ENCODE measurements at regions not wholly inside any gene's neighbourhood (a gene's known extent, or its start where the extent isn't known, plus 50 kb on each side); places are given as distances from the start of the nearest gene placed in this dataset.
"Not testable (repeated sequence)": the region's sequence is repeated elsewhere in the genome, so short reads cannot be mapped to it uniquely, and the experiment has no call there.

- FAIRE-seq, result not testable (repeated sequence)
Measured at GRCh38 chr12:58426437-58426836, 485.1 kb downstream of the ATP23 start.

DNA sequence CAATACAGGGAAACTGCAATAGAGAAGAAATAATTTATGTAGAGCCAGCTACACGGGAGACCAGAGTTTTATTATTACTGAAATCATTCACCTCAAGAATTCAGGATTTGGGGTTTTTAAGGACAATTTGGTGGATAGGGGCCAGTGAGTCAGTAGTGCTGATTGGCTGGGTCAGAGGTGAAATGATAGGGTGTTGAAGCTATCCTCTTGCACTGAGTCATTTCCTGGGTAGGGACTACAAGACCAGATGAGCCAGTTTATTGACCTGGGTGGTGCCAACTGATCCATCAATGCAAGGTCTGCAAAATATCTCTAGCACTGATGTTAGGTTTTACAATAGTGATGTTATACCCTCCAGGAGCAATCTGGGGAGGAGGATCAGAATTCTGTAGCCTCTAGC lies 486.3 kb downstream of the LRIG3 start:
- FAIRE-seq, result no peak

DNA sequence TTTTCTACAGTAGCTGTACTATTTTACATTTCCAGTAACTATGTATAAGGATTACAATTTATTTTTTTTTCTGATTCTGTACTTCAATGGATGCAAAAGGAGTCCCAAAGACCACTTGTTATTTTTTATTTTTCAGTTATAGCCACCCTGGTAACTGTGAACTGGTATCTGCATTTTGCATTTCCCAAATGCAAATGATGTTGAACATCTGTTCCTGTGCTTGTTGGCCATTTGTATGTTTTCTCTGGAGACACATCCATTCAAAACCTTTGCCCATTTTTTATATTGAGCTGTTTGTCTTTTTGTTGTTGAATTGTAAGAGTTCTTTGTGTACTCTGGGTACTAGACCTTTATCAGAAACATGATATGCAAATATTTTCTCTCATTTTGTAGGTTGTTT lies 485.6 kb downstream of the LRIG3 start:
- FAIRE-seq, result no peak

- FAIRE-seq, result no peak
Measured at GRCh38 chr12:58435647-58436046, 484.7 kb downstream of the LRIG3 start.

DNA sequence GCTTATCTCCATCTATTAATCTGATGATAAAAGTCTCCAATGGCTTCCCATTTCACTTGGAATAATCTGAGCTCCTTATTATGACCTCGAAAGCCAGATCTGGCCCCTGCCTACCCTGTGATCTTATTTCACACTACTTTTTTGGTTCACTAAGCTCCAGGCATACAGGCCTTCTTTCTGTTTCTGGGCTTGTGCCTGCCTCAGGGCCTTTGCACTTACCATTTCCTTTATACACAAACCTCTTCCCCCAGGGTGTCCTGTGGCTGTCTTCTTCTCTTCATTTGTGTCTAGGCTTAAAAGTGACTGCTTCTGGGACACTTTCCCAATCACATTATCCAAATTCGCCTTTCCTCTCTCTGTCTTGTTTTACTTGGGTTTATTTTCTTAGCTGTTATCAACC lies 478.8 kb downstream of the LRIG3 start:
- no peak for FAIRE-seq

GRCh38 chr12:58443273-58443980 lies 476.9 kb downstream of the LRIG3 start:
- FAIRE-seq, result no peak

DNA sequence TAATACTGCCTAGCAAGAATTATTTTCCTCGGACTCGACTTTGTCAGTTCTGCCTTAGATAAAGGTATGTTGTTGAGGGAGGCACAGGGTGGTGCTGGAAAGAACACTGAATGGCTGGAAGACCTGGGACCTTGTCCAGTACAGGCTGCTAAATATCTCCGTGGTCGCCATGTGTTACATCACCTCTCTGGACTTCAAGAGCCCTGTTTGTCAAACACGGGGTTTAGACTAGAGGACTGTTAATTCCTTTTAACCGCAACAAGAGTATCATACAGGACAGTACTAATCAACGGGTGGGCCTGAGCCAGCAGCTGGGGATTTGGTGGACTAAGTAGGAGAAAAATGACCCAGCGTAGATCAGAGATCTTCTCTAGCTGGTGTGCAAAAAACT lies 476.3 kb downstream of the LRIG3 start:
- FAIRE-seq, result no peak

GRCh38 chr12:58450868-58451482 lies 469.3 kb downstream of the LRIG3 start:
- FAIRE-seq, result no peak

GRCh38 chr12:58452546-58452945 lies 467.8 kb downstream of the LRIG3 start:
- FAIRE-seq, result no peak

DNA sequence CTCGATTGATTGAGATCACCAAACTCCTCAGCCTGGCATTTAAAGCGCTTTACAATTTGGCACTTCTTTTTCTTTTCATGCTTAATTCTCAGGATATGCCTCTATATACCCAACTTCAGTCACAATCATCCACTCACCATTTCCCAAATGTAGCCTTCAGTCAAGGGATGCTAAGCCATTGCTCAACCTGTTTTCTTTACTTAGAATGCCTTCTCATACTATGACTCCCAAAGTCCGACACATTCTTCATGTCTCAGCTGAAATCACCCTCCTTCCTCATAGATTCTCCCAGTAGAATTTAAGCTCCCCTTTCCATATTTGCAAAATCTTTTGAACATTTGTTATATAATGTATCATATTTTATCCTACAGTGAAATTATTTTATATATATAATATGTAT lies 467.0 kb downstream of the LRIG3 start:
- FAIRE-seq, result no peak

- no peak for FAIRE-seq
Measured at GRCh38 chr12:58455136-58455535, 465.2 kb downstream of the LRIG3 start.

DNA sequence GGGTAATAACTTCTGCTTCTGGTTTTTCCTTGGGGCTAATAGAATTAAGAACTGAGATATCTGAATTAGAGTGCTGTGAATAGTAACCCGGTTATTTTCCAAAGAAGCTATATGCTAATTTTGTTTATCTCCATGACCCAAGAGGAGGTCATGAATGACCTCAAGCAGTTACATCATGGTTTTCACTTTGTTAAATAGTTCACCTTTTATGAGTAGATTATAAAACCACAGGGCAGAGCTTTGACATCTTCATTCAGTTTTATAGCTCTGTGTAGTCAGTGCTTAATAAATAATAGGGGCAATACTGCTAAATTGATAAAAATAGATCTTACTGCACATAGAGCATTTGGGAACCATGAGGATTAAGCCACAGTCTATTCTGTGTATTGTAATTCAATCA lies 462.2 kb downstream of the LRIG3 start:
- no peak for FAIRE-seq

DNA sequence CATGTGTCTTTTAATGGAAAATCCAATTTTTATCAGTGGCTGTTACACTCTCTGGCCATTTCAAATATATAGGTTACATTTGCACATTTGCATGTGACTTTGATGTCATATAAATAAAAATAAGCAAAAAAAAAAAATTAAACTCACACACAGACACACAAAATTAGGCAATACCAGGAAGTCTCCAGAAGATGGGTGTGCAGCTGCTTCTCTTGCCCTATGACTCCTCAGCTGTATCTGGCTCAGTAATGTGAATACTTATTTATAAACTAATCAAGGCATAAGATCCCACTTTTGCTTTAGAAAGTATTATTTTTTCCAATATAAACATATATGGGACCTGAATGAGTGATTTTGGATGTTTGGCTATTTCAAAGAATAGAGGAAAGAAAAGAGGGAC lies 461.1 kb downstream of the LRIG3 start:
- FAIRE-seq, result no peak

DNA sequence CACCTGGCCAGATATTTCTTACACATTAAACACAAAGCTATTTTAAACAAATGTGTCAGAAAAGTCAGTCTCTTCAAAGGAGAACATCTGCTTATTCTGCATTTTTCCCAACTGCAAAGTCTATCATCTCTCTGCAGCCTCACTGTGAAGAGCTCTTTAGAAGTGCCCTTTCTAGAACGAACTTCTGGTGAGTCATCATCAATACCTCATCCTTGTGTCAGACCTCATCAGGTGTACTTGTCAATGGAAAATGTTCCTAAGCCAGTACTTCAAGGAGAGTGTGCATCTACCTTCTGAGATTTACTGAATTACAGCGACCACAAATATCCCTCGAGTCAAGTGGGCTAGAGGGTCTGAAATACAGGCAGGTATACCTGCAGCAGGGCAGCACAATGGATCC lies 457.3 kb downstream of the LRIG3 start:
- no peak for FAIRE-seq

- FAIRE-seq, result no peak
Measured at GRCh38 chr12:58465418-58465817, 454.9 kb downstream of the LRIG3 start.

DNA sequence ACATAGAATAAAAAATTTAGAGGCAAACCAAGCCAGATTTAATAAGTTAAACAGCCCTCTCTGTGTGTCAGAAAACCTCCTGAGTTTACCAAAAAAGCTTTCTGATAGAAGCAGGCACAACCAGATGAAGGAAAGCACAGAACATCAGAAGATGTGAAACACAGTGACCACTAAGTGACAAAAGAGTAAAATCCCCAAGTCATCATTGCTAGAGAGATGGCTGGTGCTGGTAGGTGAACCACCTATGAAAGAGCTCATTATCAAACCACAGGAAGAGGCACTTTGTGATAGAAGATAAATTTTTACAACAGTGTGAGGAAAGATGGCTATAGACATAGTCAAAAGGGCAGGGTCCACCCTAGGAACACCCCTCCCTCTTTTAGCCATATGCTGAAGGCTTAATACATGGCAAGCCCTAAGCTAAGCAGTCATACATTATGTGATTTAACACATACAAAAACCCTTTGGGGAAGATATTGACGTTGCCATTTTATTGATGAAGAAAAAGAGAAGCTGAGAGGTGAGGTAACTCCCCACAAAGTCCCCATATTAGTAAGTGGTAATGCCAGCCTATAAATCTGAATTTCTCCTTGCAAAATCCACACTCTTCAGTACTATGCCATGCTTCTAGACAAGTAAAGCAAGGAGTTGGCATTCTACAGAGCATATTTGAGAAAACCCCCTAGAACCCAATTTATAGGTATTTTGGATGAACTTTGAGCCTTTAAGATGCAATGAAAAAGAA lies 449.9 kb downstream of the LRIG3 start:
- no peak for FAIRE-seq

DNA sequence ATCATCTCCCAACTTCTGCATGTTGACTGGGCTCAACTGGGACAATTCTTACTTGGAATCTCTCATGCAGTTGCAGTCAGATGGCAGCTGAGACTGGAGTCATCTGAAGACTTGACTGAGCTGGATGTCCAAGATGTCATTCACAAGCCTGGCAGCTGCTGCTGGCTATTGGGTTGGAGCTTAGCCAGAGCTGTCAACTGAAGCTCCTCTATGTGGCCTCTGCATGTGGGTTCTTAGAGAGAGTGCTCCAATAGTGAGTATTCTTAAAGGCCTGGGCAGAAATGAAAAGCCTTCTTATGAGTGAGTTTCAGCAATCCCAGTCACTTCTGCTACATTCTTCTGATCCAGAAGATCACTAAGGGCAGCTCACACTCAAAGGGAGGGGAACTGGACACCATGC lies 440.9 kb downstream of the LRIG3 start:
- FAIRE-seq, result no peak

GRCh38 chr12:58481811-58482210 lies 438.5 kb downstream of the LRIG3 start:
- no peak for FAIRE-seq

DNA sequence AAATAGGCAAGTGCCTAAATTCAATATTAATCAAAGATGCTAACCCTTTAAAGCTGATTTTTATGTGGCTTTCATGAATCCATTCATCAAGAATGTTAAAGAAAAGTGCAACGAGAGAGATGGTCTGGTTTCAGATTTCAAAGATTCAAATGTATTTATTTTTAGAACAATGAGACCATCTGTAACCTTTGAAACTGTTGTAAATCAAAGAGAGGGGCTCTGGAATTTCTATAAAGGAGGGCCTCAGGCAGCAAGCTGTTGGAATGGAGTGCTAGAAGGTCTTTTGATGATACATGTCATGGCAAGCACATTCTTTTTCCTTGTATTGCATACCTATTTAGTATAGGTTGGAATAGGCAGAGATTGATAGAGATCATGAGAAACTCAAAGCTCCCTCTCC lies 433.0 kb downstream of the LRIG3 start:
- no peak for FAIRE-seq

GRCh38 chr12:58487678-58488161 lies 432.6 kb downstream of the LRIG3 start:
- no peak for FAIRE-seq

DNA sequence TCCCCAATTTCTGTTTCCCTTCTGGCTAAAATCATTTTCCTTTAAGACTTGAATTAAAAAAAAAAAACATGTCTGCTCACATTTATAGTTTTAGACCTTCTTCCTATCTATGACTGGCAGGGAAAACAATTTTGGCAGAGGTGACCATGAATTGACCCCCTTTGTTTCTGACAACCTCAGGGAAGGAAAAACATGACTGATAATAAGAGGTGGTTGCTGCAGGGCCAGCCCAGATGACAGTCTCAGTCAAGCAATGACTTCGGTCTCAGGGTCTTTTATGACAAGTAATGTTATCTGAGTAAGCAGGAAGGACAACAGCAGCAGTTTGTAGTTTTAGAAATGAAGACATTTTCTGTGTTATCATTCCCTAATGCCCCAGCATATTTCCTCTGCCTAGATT lies 430.9 kb downstream of the LRIG3 start:
- no peak for FAIRE-seq

- FAIRE-seq, result no peak
Measured at GRCh38 chr12:58491306-58491705, 429.0 kb downstream of the LRIG3 start.

DNA sequence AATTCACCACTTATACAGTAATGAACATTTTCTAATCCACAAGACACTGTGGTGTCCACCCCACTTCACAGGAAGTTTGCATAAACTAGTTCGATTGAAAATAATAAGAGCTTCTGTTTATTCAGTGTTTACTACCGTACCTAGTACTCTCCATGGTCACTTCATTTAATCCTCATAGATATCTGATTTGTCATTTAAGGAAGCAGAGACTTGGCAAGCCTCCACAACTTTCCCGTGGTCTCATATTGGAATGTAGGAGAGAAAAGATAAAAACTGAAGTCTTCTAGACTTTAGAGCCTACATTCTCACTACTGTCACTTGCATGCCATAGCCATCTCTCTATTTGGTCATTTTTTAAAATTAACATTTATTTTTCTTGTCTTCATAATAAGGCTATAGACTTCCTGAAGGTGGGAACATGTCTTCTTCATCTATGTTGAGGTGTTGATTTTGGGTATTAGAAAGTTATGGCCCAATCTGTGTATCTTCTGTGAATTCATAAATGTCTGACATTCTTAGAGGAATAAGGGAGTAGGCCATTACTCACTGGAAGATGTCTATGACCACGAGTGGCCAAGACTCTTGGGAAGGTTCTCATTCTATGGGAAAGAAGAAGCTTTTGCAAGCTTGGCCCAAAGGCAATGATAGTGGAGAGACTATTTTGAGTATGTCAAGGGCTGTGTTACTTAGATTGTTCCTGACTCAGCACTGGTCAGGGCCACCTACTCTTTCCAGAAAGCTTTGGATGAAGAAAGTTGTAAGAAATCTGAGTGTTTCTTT lies 423.7 kb downstream of the LRIG3 start:
- FAIRE-seq, result no peak

Measured in islet of Langerhans (tissue), 1 donor.